ENCODE measurements at regions not wholly inside any gene's neighbourhood (a gene's known extent, or its start where the extent isn't known, plus 50 kb on each side); places are given as distances from the start of the nearest gene placed in this dataset.
A peak's percentile ranks its signal among the peaks of the same experiment; 100 is the strongest.

- TF ChIP-seq FOSL1 (IDR thresholded peaks at IDR 0.05; ENCODE audit: low read depth) (peak; percentile 43), CTCF (IDR thresholded peaks at IDR 0.05 in 2 of 3, conservative IDR thresholded peaks at IDR 0.05 in 1 of 3; ENCODE audit: borderline replicate concordance in 1 of 3, insufficient read depth in 1 of 3, low read depth in 2 of 3, low read length in 2 of 3) (no peak), SP1 (IDR thresholded peaks at IDR 0.05; ENCODE audit: low read depth) (no peak), EZH2phosphoT487 (IDR thresholded peaks at IDR 0.05; ENCODE audit: borderline replicate concordance) (no peak), EZH2 (IDR thresholded peaks at IDR 0.05) (no peak), POLR2A (IDR thresholded peaks at IDR 0.05; ENCODE audit: borderline replicate concordance, extremely low read depth, insufficient read depth, insufficient read length) (no peak), CEBPB (IDR thresholded peaks at IDR 0.05; ENCODE audit: low read depth) (no peak), YY1 (IDR thresholded peaks at IDR 0.05; ENCODE audit: extremely low read depth, insufficient replicate concordance, low read depth, low read length) (no peak), POLR2AphosphoS5 (IDR thresholded peaks at IDR 0.05; ENCODE audit: low read depth, low read length) (no peak), JUND (IDR thresholded peaks at IDR 0.05) (peak; percentile 42; the same call in 1 of the 2 replicates), ATF3 (IDR thresholded peaks at IDR 0.05) (no peak), MAX (IDR thresholded peaks at IDR 0.05) (no peak), ZNF274 (IDR thresholded peaks at IDR 0.05; ENCODE audit: low read depth, low read length) (no peak)
These were observed 49.9 kb upstream of the SLIT3 start for GRCh38 chr5:169350759-169351240.

Data from HCT116 (cell line).